Kidney epithelial cell (primary cell): ENCODE measurements at regions not wholly inside any gene's neighbourhood (a gene's known extent, or its start where the extent isn't known, plus 50 kb on each side); places are given as distances from the start of the nearest gene placed in this dataset.

Source experiments
- DNase-seq: peaks from one replicate; pipeline ENCODE4 v3.0.0-alpha.2; 2010; ENCODE audit warnings: low read depth
- H3K27me3 ChIP-seq: 2 replicates; pipeline ENCODE4 v1.6.0; 2011; ENCODE audit warnings: low read length; ENCODE audit not compliant: control insufficient read depth, insufficient read depth
- H3K36me3 ChIP-seq: 2 replicates; pipeline ENCODE4 v1.5.1; 2011; ENCODE audit warnings: low read length; ENCODE audit not compliant: control insufficient read depth, insufficient read depth
- H3K4me3 ChIP-seq: 2 replicates; pipeline ENCODE4 v1.5.1; 2011; ENCODE audit warnings: low read depth, mild to moderate bottlenecking, control low read depth, low read length
- TF ChIP-seq, protein P1 (sequence below): IDR thresholded peaks from 2 replicates; pipeline ENCODE4 v1.5.1; 2011; ENCODE audit warnings: mild to moderate bottlenecking, moderate library complexity, low read length, control low read depth, inconsistent platforms; ENCODE audit not compliant: insufficient read depth, poor library complexity, severe bottlenecking

GRCh38 chr4:112073181-112073580, 72.1 kb upstream of the FAM241A start:
- no peak for DNase-seq
- Histone ChIP-seq H3K4me3 (no peak overlapping the region), H3K27me3 (no peaks in the 10 kb centered on the region), H3K36me3 (no peaks in the 10 kb centered on the region)
- TF ChIP-seq, protein P1, sequence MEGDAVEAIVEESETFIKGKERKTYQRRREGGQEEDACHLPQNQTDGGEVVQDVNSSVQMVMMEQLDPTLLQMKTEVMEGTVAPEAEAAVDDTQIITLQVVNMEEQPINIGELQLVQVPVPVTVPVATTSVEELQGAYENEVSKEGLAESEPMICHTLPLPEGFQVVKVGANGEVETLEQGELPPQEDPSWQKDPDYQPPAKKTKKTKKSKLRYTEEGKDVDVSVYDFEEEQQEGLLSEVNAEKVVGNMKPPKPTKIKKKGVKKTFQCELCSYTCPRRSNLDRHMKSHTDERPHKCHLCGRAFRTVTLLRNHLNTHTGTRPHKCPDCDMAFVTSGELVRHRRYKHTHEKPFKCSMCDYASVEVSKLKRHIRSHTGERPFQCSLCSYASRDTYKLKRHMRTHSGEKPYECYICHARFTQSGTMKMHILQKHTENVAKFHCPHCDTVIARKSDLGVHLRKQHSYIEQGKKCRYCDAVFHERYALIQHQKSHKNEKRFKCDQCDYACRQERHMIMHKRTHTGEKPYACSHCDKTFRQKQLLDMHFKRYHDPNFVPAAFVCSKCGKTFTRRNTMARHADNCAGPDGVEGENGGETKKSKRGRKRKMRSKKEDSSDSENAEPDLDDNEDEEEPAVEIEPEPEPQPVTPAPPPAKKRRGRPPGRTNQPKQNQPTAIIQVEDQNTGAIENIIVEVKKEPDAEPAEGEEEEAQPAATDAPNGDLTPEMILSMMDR, result no peak

GRCh38 chr4:112075129-112075753, 70.0 kb upstream of the FAM241A start:
- TF ChIP-seq, protein P1, result peak; percentile 63
- Histone ChIP-seq H3K4me3 (no peak overlapping the region), H3K36me3 (no peaks in the 10 kb centered on the region), H3K27me3 (no peaks in the 10 kb centered on the region)
- no peak for DNase-seq

DNA sequence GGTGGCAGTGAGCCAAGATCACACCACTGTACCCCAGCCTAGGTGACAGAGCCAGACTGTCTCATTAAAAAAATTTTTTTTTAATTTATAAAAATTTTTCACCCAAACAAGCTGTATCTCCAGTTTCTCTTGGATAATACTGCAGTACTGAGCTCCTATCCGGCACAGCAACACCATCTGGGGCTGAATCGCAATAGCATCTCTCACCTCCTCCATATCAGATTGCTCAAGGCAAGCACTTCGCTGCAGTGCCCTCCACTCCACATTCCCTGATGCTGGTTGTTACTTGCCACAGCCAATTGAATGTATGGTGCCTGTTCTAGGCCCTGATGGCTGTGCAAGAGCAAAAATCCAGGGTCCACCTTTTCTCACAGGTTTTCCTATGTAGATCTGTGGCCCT, 69.3 kb upstream of the FAM241A start:
- no peaks in the 10 kb centered on the region for H3K27me3 ChIP-seq
- DNase-seq, result no peak
- H3K36me3 ChIP-seq, result no peaks in the 10 kb centered on the region
- no peak overlapping the region for H3K4me3 ChIP-seq
- TF ChIP-seq, protein P1, result no peak

DNA sequence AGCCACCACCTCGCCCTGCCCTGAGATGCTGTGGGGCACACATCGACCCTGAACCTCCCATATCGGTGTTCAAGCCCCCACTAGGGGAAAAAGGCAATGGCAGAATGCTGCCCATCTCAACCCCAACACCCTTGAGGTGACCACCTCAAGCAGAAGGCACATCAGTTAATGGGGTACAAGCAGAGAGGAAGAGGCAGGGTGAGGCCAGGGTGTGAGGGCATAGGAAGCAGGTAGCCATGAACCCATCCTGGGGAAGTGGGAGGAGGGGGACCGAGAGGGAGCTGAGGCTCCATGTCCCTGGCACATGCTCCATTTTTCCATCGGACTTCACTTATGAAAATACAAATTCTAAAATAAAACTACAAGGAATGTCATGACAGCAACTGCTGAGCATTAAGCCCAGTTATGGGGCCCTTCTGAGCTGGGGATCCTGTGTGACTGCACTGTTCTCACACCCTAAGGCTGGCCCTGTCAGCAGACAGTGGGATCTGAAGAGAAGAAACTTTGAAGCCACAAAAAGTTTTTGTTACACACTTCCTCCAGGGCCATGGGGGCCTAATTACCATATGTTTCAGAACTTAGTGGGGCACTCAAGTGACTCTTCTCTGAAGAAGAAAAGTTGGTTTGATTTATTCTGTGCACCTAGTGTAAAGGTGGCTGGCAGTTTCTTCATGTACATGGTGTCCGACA, 68.2 kb upstream of the FAM241A start:
- Histone ChIP-seq H3K4me3 (no peak overlapping the region), H3K36me3 (no peaks in the 10 kb centered on the region), H3K27me3 (no peaks in the 10 kb centered on the region)
- TF ChIP-seq, protein P1, result no peak
- DNase-seq, result no peak

DNA sequence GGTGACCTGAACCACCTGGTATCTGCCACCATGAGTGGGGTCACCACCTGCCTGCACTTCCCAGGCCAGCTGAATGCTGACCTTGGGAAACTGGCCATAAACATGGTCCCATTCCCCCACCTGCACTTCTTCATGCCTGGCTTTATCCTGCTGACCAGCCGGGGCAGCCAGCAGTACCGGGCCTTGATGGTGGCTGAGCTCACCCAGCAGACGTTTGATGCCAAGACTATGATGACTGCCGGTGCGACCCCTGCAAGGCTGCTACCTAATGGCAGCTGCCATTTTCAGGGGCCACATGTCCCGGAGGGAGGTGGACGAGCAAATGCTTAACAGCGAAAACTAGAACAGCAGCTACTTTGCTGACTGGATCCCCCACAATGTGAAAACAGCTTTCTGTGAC, 67.5 kb upstream of the FAM241A start:
- no peak for DNase-seq
- Histone ChIP-seq H3K4me3 (no peak overlapping the region), H3K36me3 (no peaks in the 10 kb centered on the region), H3K27me3 (no peaks in the 10 kb centered on the region)
- TF ChIP-seq, protein P1, result no peak
